ENCODE measurements at regions not wholly inside any gene's neighbourhood (a gene's known extent, or its start where the extent isn't known, plus 50 kb on each side); places are given as distances from the start of the nearest gene placed in this dataset.
"Not testable (repeated sequence)": the region's sequence is repeated elsewhere in the genome, so short reads cannot be mapped to it uniquely, and the experiment has no call there.

GRCh38 chr12:68387338-68387737 lies 55.2 kb upstream of the MDM1 start:
- no peak for DNase-seq (ENCODE audit: low spot score)

- DNase-seq (ENCODE audit: low spot score), result no peak
Observed at GRCh38 chr12:68389305-68389704, 57.1 kb upstream of the MDM1 start.

DNA sequence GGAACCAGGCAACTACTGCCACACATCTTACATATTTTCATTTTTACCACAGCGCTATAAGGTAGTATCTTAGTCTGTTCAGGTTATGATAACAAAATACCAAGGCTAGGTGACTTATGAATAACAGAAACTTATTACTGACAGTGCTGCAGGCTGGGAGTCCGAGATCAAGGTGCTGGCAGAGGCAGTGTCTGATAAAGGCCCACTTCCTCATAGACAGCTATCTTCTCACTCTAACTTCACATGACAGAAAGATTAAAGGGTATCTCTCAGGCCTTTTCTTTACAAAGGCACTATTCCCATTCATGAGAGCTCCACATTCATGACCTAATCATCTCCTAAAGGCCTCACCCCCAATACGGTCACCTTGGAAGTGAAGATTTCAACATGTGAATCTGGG lies 59.8 kb upstream of the MDM1 start:
- no peak for DNase-seq (ENCODE audit: low spot score)

GRCh38 chr12:68392376-68392775 lies 60.2 kb upstream of the MDM1 start:
- DNase-seq (ENCODE audit: low spot score), result no peak

- no peak for DNase-seq (ENCODE audit: low spot score)
Observed at GRCh38 chr12:68393417-68393816, 61.3 kb upstream of the MDM1 start.

GRCh38 chr12:68397566-68398158 lies 65.5 kb upstream of the MDM1 start:
- no peak for DNase-seq (ENCODE audit: low spot score)

- DNase-seq (ENCODE audit: low spot score), result not testable (repeated sequence)
Observed at GRCh38 chr12:68398689-68399088, 66.5 kb upstream of the MDM1 start.

GRCh38 chr12:68400226-68400829 lies 68.2 kb upstream of the MDM1 start:
- no peak for DNase-seq (ENCODE audit: low spot score)

- no peak for DNase-seq (ENCODE audit: low spot score)
Observed at GRCh38 chr12:68402422-68402821, 70.3 kb upstream of the MDM1 start.

- no peak for DNase-seq (ENCODE audit: low spot score)
Observed at GRCh38 chr12:68403296-68403695, 71.1 kb upstream of the MDM1 start.

DNA sequence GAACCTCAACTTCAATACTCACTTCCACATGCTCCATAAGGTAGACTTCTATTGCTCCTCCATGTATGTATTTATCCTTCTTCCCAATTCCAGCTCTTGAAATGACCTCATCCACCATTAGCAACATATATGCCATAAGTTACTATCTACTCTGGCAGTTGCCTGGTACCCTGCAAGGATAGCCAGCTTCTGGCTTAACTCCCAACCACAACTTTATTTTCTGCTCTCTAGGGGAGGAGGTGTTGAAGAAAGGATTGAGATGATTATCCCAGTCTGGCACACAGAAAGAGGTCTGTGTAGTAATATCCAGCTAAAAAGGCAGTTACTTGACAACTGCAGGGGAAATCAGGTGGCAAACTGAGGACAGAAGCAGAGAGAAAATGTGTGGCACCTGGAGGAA lies 71.5 kb upstream of the MDM1 start:
- no peak for DNase-seq (ENCODE audit: low spot score)

DNA sequence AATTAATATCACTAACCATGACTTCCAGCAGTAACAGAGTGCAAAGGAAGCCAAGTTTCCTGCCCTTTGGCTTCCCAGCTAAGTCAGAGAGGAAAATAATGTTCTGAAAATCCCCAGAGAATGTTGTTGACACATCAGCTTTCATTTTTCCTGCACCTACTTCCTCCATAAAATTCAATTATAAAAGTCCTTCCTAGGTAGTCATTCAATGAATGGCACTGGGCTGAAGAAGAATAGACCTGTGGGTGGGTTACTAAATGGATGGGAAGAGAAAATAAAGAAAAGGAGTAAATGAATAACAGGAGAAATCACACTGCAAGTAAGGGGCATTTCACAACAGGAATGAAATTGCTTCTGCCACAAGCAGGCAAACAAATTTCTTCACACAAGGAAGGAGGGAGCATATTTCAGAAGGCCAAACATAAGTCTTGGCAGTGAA lies 73.2 kb upstream of the MDM1 start:
- DNase-seq (ENCODE audit: low spot score), result no peak

- DNase-seq (ENCODE audit: low spot score), result peak; percentile 5
Observed at GRCh38 chr12:68406134-68406576, 74.0 kb upstream of the MDM1 start.

- no peak for DNase-seq (ENCODE audit: low spot score)
Observed at GRCh38 chr12:68406911-68407310, 74.7 kb upstream of the MDM1 start.

GRCh38 chr12:68410018-68410660 lies 78.0 kb upstream of the MDM1 start:
- DNase-seq (ENCODE audit: low spot score), result no peak

DNA sequence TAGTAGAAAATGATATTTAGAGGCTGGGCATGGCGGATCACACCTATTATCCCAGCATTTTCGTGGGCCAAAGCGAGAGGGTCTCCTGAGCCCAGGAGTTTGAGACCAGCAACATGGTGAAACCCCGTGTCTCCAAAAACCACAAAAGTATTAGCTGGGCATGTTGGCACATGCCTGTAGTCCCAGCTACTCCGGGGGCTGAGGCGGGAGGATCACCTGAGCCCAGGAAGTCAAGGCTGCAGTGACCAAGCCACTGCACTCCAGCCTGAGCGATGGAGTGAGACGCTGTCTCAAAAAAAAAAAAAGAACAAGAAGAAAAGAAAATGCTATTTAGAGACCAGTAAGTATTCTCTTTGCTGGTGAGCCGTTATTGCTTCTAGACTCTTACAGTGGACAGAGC lies 79.2 kb upstream of the MDM1 start:
- no peak for DNase-seq (ENCODE audit: low spot score)

DNA sequence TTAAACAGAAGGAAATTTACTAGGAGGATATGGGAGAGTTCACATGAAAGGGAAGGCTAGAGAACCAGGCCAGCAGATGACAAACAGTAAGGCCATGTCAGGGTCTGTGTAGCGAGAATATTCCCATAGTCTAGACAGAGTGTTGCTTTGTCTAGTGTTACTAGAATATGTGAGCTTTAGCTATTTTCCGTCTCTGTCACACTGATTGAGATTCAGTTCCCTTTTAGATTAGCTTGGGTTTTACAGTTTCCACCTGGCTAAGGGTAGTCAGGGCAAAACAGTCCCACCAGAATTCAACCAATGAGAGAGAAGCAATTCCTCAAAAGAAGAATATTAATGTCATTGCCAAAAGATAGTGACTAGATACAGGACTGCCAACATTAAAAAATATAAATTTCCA lies 82.8 kb upstream of the MDM1 start:
- no peak for DNase-seq (ENCODE audit: low spot score)

- no peak for DNase-seq (ENCODE audit: low spot score)
Observed at GRCh38 chr12:68416350-68416749, 84.2 kb upstream of the MDM1 start.

GRCh38 chr12:68416826-68417225 lies 84.7 kb upstream of the MDM1 start:
- no peak for DNase-seq (ENCODE audit: low spot score)

DNA sequence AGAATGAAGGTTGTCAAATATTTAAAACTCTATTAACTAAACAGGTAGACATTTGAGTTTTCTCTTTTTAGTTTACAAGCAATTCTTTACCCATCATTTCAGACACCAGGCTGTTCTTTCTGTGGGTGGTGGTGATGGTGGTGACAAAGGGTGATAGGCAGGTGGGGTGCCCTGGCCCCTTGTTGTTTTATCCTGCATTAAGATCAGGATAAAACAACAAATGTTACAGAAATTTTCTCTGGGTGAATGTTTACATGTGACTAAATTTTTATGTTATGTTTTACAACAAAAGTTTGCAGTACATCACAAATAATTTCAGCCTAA lies 85.9 kb upstream of the MDM1 start:
- no peak for DNase-seq (ENCODE audit: low spot score)

DNA sequence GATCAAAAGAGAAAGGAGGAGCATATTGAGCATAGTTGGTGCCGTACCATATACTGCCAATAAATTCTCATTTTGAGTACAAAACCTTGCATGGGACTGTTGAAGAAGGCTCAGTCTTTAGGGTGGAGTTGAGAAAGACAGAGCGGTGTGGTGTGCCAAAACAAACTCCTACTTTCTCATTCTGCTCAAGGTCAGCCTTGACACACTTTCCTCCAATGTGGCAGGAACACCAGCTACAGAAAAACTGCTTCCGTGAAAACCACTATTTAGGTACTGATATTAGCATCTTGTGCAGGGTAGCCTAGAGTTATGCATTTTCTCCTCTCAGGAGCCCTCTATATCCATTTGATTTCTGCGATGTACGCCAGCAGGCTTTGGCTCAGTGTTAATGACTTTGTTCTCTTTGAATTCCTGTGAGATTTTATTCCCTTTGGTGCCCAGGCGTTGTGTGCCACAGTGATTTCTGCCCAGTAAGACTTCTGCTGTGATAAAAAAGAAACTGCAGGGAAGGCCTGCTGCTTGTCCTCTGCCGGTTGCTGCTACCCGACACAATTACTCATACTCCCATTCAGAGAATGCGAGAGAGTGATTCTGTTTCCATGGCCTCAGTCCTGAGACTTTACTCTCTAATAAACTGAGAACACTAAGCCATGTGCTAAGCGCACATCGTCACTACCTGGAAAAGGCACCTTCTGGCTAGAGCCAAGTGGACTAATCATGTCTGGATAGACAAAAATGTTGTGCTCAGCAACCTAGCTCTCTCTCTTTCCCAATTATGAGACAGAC lies 88.3 kb upstream of the MDM1 start:
- no peak for DNase-seq (ENCODE audit: low spot score)

GRCh38 chr12:68422159-68422558 lies 90.0 kb upstream of the MDM1 start:
- no peak for DNase-seq (ENCODE audit: low spot score)
